Astrocyte of the cerebellum (primary cell): ENCODE measurements at regions not wholly inside any gene's neighbourhood (a gene's known extent, or its start where the extent isn't known, plus 50 kb on each side); places are given as distances from the start of the nearest gene placed in this dataset.

Source experiments
- DNase-seq: peaks from one replicate; pipeline ENCODE4 v3.0.0-alpha.2; 2011; ENCODE audit warnings: low read depth
- H3K4me3 ChIP-seq: 2 replicates; pipeline ENCODE4 v1.5.1; 2011; ENCODE audit warnings: mild to moderate bottlenecking, low read depth, low read length, moderate library complexity
- in situ Hi-C: cut with HindIII; loops from 2 replicates; pipeline ENCODE4 v1.10.0; 2017; ENCODE audit warnings: low sequenced_read_pairs
- TF ChIP-seq, protein P1 (sequence below): IDR thresholded peaks from 2 replicates; pipeline ENCODE4 v1.5.1; 2012; ENCODE audit warnings: low read length, low read depth, moderate library complexity, mild to moderate bottlenecking; ENCODE audit errors: missing control alignments

DNA sequence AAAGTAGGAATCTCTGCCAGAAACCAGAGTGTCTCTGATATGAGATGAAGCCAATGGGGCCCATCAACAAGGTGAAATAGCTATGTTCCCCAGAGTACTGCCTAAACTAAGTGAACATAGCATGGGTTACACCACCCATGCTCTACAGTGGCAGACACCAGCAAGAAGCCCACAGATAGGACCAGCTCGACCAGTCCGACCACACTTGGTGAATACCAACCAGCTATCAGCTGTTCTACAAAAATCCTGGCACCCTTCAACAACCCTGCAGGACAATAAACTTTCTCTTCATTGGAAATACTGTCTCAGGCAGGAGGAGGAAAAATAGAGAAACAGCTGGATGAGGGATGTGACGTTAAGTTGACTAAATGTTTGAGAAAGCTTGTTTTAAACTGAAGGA, 311.4 kb downstream of the EPM2A start:
- no peak overlapping the region for H3K4me3 ChIP-seq
- DNase-seq: no peak
- TF ChIP-seq, protein P1, sequence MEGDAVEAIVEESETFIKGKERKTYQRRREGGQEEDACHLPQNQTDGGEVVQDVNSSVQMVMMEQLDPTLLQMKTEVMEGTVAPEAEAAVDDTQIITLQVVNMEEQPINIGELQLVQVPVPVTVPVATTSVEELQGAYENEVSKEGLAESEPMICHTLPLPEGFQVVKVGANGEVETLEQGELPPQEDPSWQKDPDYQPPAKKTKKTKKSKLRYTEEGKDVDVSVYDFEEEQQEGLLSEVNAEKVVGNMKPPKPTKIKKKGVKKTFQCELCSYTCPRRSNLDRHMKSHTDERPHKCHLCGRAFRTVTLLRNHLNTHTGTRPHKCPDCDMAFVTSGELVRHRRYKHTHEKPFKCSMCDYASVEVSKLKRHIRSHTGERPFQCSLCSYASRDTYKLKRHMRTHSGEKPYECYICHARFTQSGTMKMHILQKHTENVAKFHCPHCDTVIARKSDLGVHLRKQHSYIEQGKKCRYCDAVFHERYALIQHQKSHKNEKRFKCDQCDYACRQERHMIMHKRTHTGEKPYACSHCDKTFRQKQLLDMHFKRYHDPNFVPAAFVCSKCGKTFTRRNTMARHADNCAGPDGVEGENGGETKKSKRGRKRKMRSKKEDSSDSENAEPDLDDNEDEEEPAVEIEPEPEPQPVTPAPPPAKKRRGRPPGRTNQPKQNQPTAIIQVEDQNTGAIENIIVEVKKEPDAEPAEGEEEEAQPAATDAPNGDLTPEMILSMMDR: no peak
- in situ Hi-C loops: no loop called here

DNA sequence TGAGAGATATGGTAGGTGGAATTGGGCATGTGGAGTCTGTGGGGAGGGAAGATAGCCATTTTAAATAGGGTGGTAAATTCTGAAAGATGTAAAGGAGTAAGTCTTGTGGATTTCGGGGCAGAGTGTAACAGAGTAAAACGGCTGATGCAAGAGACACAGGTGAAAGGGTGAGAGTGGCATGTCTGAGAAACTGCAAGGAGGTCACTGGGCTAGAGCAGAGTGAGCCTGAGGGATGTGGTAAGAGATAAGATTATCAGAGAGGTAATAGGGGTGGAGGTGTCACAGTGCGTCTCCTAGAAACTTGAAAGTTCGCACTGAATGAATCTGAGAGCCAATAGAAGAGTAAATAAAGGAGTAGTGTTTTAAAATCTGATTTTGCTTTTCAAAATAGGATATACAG, 308.1 kb downstream of the EPM2A start:
- in situ Hi-C loops: no loop called here
- no peak overlapping the region for H3K4me3 ChIP-seq
- TF ChIP-seq, protein P1: no peak
- no peak for DNase-seq

DNA sequence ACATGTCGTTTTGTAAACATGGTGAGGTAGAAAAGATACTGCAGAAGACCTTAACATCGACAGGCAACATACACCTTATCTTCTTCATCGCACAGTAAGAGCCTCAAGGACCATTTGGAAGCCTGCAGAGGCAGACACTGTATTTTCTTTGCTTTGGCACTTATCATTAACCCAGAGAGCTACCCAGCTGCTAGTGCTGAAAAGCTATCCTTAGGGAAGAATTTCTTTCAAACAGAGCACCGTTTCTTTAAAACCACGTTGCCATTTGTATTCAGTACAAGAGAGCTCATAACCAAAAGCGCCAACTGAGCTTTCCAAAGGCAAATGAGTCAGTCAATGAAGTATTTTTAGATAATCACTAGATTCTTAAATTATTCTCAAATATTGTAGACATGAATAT, 306.6 kb downstream of the EPM2A start:
- H3K4me3 ChIP-seq: no peak overlapping the region
- in situ Hi-C loops: no loop called here
- TF ChIP-seq, protein P1: no peak
- no peak for DNase-seq

DNA sequence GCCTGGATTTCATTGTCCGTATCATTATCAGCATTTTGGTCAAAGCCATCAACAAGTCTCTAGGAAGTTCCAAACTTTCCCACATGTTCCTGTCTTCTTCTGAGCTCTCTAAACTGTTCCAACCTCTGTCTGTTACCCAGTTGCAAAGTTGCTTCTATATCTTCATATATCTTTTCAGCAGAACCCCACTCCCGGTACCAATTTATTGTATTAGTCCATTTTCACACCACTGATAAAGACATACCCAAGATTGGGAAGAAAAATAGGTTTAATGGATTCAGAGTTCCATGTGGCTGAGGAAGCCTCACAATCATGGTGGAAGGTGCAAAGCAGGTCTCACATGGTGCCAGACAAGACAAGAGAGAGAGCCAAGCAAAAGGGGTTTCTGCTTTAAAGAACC, 293.2 kb downstream of the EPM2A start:
- no peak for DNase-seq
- in situ Hi-C loops: no loop called here
- no peak overlapping the region for H3K4me3 ChIP-seq
- TF ChIP-seq, protein P1: no peak

DNA sequence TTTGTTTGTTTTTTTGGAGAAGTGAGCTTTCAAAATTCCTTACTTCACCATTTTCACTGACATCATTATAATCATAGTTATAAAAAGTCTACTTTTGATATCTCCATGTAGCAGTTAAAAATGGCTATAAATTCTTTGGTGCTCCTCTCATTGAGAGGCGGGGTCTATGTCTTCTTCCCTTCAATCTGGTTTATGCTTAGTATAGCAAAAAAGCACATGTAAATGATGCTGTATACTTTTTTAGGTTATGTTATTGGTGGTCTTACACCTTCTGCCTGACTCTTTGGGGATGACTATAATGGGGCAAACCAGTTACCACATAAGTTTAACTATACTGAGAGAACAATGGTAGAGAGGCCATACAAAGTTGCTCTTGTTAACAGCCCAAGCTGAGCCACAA, 289.6 kb downstream of the EPM2A start:
- TF ChIP-seq, protein P1: no peak
- H3K4me3 ChIP-seq: no peak overlapping the region
- in situ Hi-C loops: no loop called here
- no peak for DNase-seq

DNA sequence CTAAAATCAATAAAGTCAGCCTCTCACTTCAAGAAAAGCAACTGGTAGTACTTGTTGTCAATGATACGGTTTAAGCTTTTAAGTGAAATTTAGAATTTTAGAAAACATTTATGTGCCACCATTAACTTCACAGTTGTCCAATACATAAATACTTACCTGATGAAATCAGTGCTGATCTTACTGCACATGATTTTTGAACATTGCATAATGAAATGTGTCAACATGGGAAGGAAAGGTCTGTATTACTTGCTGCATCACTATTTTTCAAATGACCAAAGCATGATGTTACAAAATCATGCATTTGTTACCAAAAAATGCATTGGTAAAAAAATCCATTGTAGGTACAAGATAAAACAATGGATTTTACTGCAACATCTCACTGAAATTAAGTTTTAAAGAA, 284.3 kb downstream of the EPM2A start:
- in situ Hi-C loops: no loop called here
- DNase-seq: no peak
- TF ChIP-seq, protein P1: no peak
- no peak overlapping the region for H3K4me3 ChIP-seq

DNA sequence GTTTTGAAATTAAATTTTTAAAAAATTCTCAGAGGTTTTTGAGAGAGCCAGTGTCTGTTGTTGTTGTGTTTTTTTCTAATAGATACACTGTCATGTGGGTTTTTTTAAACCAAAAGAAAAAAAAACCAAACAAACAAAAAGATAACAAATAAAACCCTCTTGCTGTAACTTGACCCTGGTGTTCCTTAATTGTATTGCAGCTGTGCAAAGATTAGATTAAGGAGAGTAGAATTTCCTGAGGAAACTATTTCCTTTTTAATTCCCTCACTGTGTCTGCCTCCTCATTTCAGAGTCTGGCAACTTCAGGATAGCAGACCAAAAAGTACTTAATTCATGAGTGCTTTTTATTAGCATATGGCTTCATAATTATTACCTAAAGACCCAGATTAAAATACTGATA, 281.9 kb downstream of the EPM2A start:
- TF ChIP-seq, protein P1: peak; percentile 17
- no peak for DNase-seq
- in situ Hi-C loops: no loop called here
- H3K4me3 ChIP-seq: no peak overlapping the region
